BJ (cell line): ENCODE measurements at regions not wholly inside any gene's neighbourhood (a gene's known extent, or its start where the extent isn't known, plus 50 kb on each side); places are given as distances from the start of the nearest gene placed in this dataset.

Experiments
- CTCF ChIA-PET: fragments of 350-600 bp; formaldehyde crosslinking; extraction: SDS; loops from one replicate; lab custom pipeline; 2021; ENCODE audit warnings: antibody characterized with exemption, inconsistent platforms; lab: Yijun Ruan, JAX
- POLR2A ChIA-PET: fragments of 300-600 bp; sonication (Branson Sonifier 250); formaldehyde crosslinking; extraction: SDS; loops from one replicate; lab custom pipeline; 2021; ENCODE audit warnings: antibody characterized with exemption; lab: Charles Lee
- DNase-seq: peaks from one replicate; pipeline ENCODE4 v3.0.0-alpha.2; 2011; ENCODE audit warnings: low read depth
- H3K27me3 ChIP-seq: 2 replicates; pipeline ENCODE4 v1.6.0; 2011; ENCODE audit warnings: low read length; ENCODE audit not compliant: control insufficient read depth, insufficient read depth
- H3K36me3 ChIP-seq: 2 replicates; pipeline ENCODE4 v1.5.1; 2011; ENCODE audit warnings: low read length; ENCODE audit not compliant: control insufficient read depth, insufficient read depth
- H3K4me3 ChIP-seq: 2 replicates; pipeline ENCODE4 v1.5.1; 2011; ENCODE audit warnings: low read depth, mild to moderate bottlenecking, control low read depth, low read length
- CTCF ChIP-seq: IDR thresholded peaks from 2 replicates; pipeline ENCODE4 v1.5.1; 2011; ENCODE audit warnings: low read depth, mild to moderate bottlenecking, control low read depth, inconsistent platforms, low read length, moderate library complexity; ENCODE audit not compliant: insufficient read depth

DNA sequence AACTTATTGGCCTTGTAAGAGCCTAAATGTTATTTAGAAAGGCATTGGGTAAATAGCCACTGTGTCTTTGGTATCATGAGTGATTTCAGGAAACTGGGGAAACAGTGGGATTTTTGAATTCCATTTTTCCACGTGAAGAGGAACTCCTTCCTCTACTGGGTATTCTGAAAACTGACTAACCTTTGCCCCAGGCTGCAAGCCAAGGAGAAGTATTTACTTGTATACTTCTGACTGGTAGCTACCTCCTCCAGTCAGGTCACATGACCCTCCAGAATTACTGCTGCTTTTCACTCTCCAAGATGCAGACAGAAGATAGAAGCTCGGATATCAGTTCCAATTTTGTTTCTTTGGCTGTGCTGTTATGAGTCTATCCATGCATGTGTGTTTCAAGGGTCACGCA lies 50.9 kb upstream of the MAP3K13 start:
- Histone ChIP-seq H3K27me3 (no peaks in the 10 kb centered on the region), H3K36me3 (no peaks in the 10 kb centered on the region), H3K4me3 (no peak overlapping the region)
- DNase-seq = no peak
- ChIA-PET POLR2A (no interaction called here), CTCF (interaction anchor here (0.7 kb wide), 2 partner anchors 167 to 566 kb away, joined by 3 read pairs; no protein-coding TSS in a partner anchor)
- TF ChIP-seq CTCF = no peak
